Activated CD8-positive, alpha-beta memory T cell treated with anti-CD3 and anti-CD28 coated beads for 48 hours (primary cell): ENCODE measurements at regions not wholly inside any gene's neighbourhood (a gene's known extent, or its start where the extent isn't known, plus 50 kb on each side); places are given as distances from the start of the nearest gene placed in this dataset.

Source experiments
- DNase-seq, 3 experiments: peaks; one replicate each; pipeline ENCODE4 v3.0.0-alpha.2; 2020; ENCODE audit warnings: low read depth in 2 of 3, low spot score in 2 of 3

GRCh38 chr9:99681113-99681512 lies 140.6 kb upstream of the NR4A3 start:
- DNase-seq = no peak

GRCh38 chr9:99682378-99682777 lies 139.3 kb upstream of the NR4A3 start:
- DNase-seq = no peak

GRCh38 chr9:99682870-99683269 lies 138.8 kb upstream of the NR4A3 start:
- DNase-seq = no peak

GRCh38 chr9:99690573-99690972 lies 131.1 kb upstream of the NR4A3 start:
- DNase-seq = no peak

GRCh38 chr9:99693888-99694287 lies 127.8 kb upstream of the NR4A3 start:
- no peak for DNase-seq

- DNase-seq = no peak
Measured at GRCh38 chr9:99694393-99694792, 127.3 kb upstream of the NR4A3 start.

- DNase-seq = no peak
Measured at GRCh38 chr9:99699396-99699795, 122.3 kb upstream of the NR4A3 start.

GRCh38 chr9:99712214-99712613 lies 109.5 kb upstream of the NR4A3 start:
- DNase-seq = no peak

- DNase-seq = no peak
Measured at GRCh38 chr9:99713838-99714306, 107.8 kb upstream of the NR4A3 start.

- no peak for DNase-seq
Measured at GRCh38 chr9:99718631-99719030, 103.1 kb upstream of the NR4A3 start.

GRCh38 chr9:99720455-99721050 lies 101.1 kb upstream of the NR4A3 start:
- no peak for DNase-seq

- no peak for DNase-seq
Measured at GRCh38 chr9:99721898-99722297, 99.8 kb upstream of the NR4A3 start.

GRCh38 chr9:99722877-99723276 lies 98.8 kb upstream of the NR4A3 start:
- DNase-seq = no peak

- DNase-seq = no peak
Measured at GRCh38 chr9:99724640-99725039, 97.0 kb upstream of the NR4A3 start.

- DNase-seq = no peak
Measured at GRCh38 chr9:99725852-99726251, 95.8 kb upstream of the NR4A3 start.

- DNase-seq = no peak
Measured at GRCh38 chr9:99726758-99727157, 94.9 kb upstream of the NR4A3 start.

- DNase-seq = no peak
Measured at GRCh38 chr9:99730062-99730461, 91.6 kb upstream of the NR4A3 start.

GRCh38 chr9:99731950-99732349 lies 89.7 kb upstream of the NR4A3 start:
- DNase-seq = no peak

- no peak for DNase-seq
Measured at GRCh38 chr9:99732715-99733114, 89.0 kb upstream of the NR4A3 start.

GRCh38 chr9:99735041-99735440 lies 86.6 kb upstream of the NR4A3 start:
- no peak for DNase-seq

GRCh38 chr9:99736291-99736690 lies 85.4 kb upstream of the NR4A3 start:
- DNase-seq = no peak

GRCh38 chr9:99737649-99738048 lies 84.0 kb upstream of the NR4A3 start:
- DNase-seq = no peak

GRCh38 chr9:99743006-99743405 lies 78.7 kb upstream of the NR4A3 start:
- no peak for DNase-seq

- no peak for DNase-seq
Measured at GRCh38 chr9:99743455-99743854, 78.2 kb upstream of the NR4A3 start.
